ENCODE measurements at regions not wholly inside any gene's neighbourhood (a gene's known extent, or its start where the extent isn't known, plus 50 kb on each side); places are given as distances from the start of the nearest gene placed in this dataset.

GRCh38 chr18:26745288-26746181 is 120.0 kb downstream of the AQP4 start:
- no peak for DNase-seq (ENCODE audit: low read depth in 3 of 3, low spot score in 2 of 3)

DNA sequence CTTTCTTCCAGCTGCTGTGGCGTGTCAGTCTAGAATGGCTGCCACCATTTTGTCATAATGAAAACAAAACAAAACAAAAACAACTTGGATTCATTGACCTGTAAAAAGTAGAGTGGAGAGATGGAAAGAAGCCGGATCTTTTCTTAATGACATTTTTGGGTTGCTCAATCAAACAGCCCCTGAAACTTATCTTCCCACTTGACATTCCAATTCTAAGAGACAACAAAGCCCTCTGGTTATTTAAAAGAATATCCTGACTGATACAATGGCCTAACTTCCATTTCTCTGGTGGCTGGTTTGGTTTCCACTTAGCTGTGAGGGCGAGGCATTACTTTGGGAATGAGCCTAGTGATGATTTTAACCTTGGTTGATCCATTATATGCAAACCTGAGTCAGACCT is 123.7 kb downstream of the AQP4 start:
- DNase-seq (ENCODE audit: low read depth in 3 of 3, low spot score in 2 of 3), result no peak

GRCh38 chr18:26741048-26741447 is 124.5 kb downstream of the AQP4 start:
- no peak for DNase-seq (ENCODE audit: low read depth in 3 of 3, low spot score in 2 of 3)

DNA sequence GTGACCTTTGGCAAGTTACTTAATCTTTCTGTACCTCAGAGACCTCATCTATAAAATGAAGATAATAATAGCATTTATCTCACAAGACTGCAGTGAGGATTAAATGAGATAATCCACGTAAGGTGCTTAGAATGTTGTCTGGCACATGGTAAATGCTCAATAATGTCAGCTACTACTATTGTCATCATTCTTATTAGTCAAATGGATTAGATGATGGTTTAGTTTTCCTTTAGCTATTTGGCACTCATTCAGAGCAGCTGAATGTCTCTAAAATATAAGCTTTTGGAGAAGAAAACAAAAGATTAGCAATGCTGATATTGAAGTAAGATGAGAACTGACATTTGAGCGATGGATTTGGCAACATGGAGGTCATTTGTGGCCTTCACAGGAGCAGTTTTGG is 125.1 kb downstream of the AQP4 start:
- no peak for DNase-seq (ENCODE audit: low read depth in 3 of 3, low spot score in 2 of 3)

DNA sequence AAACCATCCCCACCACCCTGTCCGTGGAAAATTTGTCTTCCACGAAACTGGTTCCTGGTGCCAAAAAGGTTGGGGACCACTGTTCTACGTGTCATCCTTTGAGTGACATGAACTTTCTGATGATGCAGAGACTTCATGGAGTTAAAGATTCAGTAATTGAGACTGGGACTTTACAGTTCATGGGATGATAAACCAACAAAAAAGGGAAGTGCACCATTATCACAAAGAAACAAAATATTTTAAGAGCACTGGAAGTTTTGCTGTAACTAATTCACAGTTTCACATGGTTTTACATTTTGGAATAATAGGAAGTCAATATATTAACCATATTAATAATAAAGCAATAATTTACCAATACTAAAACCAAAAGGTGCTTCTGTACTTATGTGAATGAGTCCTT is 126.8 kb downstream of the AQP4 start:
- no peak for DNase-seq (ENCODE audit: low read depth in 3 of 3, low spot score in 2 of 3)

GRCh38 chr18:26736301-26736700 is 129.2 kb downstream of the AQP4 start:
- no peak for DNase-seq (ENCODE audit: low read depth in 3 of 3, low spot score in 2 of 3)

- no peak for DNase-seq (ENCODE audit: low read depth in 3 of 3, low spot score in 2 of 3)
These were observed 130.7 kb downstream of the AQP4 start for GRCh38 chr18:26734760-26735159.

GRCh38 chr18:26729449-26729848 is 136.1 kb downstream of the AQP4 start:
- DNase-seq (ENCODE audit: low read depth in 3 of 3, low spot score in 2 of 3), result no peak

DNA sequence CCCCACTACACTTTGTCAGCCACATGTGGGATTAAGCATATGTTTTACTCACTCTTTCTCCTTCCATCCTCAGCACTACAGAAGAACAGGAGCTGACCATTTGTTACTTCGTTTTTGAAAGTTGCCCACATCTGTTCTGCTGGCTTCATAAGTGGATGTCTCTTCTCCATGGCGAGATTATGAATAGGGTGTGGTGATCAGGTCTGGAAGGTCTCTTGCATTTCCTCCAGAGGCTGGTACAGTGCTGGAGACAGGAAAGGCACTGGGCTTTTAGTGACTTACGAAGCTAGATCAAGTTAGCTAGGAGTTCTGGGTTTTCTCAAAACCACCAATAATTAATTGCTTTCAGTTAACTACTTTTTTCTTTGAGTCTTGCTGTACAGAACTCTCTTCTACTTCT is 136.5 kb downstream of the AQP4 start:
- no peak for DNase-seq (ENCODE audit: low read depth in 3 of 3, low spot score in 2 of 3)

DNA sequence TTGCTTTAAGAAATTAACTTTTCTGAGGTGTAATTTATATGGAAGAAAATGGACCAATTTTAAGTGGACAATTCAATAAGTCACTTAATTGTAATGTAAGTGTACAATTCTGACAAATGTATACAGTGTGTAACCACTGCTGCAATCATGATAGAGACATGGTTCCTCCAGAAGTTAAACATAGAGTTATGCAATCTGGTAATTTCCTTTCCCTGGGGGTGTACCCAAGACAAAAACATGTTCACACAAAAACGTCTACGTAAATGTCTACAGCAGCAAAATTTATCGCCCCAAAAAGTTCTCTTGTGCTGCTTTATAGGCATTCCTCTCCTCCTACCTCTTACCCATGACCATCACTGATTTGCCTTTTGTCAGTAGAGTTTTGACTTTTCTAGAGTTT is 141.5 kb downstream of the AQP4 start:
- DNase-seq (ENCODE audit: low read depth in 3 of 3, low spot score in 2 of 3), result no peak

DNA sequence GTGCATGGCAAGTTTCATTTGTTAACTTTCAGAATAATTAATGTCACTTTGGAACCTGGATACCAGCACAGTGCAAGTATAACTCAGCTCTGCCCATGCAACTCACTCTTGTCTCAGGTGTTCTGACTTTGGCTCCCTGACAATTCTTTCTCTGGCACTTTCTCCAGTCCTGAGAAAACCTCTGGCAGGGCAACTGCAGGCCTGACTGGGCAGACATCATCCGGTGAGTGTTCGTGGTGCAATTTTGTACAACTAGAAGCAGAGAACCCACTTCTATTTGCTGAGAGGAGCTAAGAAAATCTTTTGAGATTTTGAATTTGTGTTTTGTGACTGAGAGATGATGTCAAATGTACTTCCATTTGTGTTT is 143.0 kb downstream of the AQP4 start:
- no peak for DNase-seq (ENCODE audit: low read depth in 3 of 3, low spot score in 2 of 3)

DNA sequence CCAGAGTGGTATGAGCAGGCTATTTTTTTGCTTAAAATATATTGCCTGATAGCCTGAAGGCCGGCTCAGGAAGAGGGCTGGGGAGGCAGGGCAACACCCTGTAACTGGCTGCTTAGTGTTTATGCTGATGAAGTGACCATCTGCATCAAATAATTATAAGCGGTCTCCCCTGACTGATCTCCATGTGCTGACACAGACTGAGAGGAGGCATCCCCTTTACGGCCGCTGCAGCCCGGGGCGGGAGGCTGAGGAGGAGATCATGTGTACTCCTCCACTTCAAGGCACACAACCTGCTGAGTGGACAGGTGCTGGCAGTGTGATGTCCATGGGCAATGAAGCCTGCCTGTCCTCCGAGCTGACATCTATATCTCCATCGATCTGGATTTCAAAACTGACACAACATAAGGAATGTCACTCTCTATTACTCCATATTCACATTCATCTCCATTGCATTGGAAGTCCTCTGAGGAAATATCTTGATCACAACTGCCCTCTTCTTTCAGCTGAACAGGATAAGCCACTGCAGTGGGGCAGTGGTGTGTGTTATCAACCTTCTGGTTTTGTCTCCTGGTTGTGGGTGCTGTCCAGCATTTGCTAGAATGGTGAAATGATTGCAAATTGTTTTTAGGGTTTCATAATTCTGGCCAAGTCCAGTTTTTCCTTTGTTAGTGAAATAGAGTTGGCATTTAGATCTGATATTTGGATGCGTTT is 143.5 kb downstream of the AQP4 start:
- no peak for DNase-seq (ENCODE audit: low read depth in 3 of 3, low spot score in 2 of 3)

- DNase-seq (ENCODE audit: low read depth in 3 of 3, low spot score in 2 of 3), result no peak
These were observed 145.6 kb downstream of the AQP4 start for GRCh38 chr18:26719896-26720295.

GRCh38 chr18:26717123-26717719 is 148.3 kb downstream of the AQP4 start:
- DNase-seq (ENCODE audit: low read depth in 3 of 3, low spot score in 2 of 3), result no peak

DNA sequence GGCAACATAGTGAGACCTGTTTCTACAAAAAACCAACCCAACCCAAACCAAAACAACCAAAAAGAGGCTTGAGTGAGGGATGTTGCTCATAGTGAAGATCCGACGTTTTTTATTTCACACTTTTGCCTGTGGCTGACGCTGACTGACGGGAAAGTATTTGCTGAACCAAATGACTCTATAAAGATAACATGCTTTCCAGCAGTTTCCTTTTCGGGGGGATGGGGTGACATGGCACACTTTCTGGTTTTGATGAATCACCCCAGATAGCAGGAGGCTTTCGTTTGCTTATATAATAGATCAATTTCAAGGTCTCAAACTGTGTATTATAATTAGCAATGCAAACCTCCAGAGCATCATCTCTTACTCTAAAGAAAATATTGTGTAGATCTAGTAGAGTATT is 150.8 kb downstream of the AQP4 start:
- DNase-seq (ENCODE audit: low read depth in 3 of 3, low spot score in 2 of 3), result no peak

- DNase-seq (ENCODE audit: low read depth in 3 of 3, low spot score in 2 of 3), result no peak
These were observed 153.8 kb downstream of the AQP4 start for GRCh38 chr18:26711756-26712155.

DNA sequence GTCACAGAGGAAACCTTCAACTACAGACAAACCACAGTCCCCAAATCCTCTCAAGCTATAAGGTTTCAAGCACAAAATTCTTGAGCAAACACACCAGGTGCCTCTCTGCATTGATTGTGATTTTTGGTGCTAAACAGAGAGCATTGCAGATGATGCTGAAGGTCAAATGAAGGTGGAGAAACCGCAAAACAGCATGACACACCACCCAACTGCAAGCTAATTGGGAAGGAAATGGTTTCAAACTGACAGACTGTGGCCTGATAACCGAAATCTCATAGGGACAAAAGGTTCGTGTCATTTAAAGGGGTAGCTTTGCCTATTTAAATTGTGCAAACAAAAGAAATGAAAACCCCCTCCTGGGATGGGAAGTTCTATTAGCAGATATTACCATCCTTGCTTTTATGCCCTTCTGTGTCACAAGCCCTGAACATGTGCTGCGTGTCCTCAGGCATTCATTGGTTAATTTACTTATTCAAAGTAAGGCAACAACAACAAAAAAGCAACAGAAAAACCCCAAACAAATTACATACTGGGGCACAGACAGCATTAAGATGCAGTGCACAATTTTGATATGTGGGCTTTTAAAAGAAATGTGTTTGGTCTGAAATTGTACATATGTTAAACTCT is 154.9 kb downstream of the AQP4 start:
- no peak for DNase-seq (ENCODE audit: low read depth in 3 of 3, low spot score in 2 of 3)

- no peak for DNase-seq (ENCODE audit: low read depth in 3 of 3, low spot score in 2 of 3)
These were observed 155.6 kb downstream of the AQP4 start for GRCh38 chr18:26709897-26710296.

GRCh38 chr18:26708806-26709716 is 156.4 kb downstream of the AQP4 start:
- DNase-seq (ENCODE audit: low read depth in 3 of 3, low spot score in 2 of 3), result no peak

GRCh38 chr18:26706911-26707351 is 158.6 kb downstream of the AQP4 start:
- DNase-seq (ENCODE audit: low read depth in 3 of 3, low spot score in 2 of 3), result no peak
